ENCODE measurements at regions not wholly inside any gene's neighbourhood (a gene's known extent, or its start where the extent isn't known, plus 50 kb on each side); places are given as distances from the start of the nearest gene placed in this dataset.

DNA sequence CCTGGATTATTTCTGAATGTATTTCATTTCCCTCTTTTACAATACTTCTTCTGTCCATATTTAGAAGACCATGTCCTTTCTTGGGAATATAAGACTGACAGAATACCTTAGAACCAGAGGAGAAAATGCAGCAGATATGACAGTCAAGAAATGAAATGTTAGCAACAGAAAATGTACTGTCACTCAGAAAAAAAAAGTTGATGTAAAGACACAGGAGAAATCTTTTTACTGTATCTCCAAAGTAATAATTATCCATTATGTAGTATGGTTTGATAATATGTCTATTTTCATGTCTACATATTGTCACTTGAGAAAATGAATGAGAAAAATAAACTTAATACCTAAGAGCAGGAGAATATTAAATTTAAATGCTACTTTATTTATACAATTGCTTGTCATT, 652.1 kb downstream of the GABRG2 start:
- Histone ChIP-seq H3K27ac (replicated peaks in 1 of 4) (no peak overlapping the region), H3K27me3 (no peaks in the 10 kb centered on the region), H3K4me3 (no peak overlapping the region), H3K36me3 (no peaks in the 10 kb centered on the region), H3K4me1 (no peaks in the 10 kb centered on the region), H3K9me3 (peaks cover 0 to 20% (median 11%) of the 10 kb centered on the region in 4 donors)
- TF ChIP-seq, protein P1, sequence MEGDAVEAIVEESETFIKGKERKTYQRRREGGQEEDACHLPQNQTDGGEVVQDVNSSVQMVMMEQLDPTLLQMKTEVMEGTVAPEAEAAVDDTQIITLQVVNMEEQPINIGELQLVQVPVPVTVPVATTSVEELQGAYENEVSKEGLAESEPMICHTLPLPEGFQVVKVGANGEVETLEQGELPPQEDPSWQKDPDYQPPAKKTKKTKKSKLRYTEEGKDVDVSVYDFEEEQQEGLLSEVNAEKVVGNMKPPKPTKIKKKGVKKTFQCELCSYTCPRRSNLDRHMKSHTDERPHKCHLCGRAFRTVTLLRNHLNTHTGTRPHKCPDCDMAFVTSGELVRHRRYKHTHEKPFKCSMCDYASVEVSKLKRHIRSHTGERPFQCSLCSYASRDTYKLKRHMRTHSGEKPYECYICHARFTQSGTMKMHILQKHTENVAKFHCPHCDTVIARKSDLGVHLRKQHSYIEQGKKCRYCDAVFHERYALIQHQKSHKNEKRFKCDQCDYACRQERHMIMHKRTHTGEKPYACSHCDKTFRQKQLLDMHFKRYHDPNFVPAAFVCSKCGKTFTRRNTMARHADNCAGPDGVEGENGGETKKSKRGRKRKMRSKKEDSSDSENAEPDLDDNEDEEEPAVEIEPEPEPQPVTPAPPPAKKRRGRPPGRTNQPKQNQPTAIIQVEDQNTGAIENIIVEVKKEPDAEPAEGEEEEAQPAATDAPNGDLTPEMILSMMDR (IDR thresholded peaks at IDR 0.05), result no peak
- TF ChIP-seq POLR2AphosphoS5 (IDR thresholded peaks at IDR 0.05) (no peak), EP300 (IDR thresholded peaks at IDR 0.05) (no peak), POLR2A (IDR thresholded peaks at IDR 0.05; ENCODE audit: low read depth) (no peak)
- intact Hi-C loops (cut with DNase I), result no loop called here
- DNase-seq (ENCODE audit: extremely low spot score), result no peak

DNA sequence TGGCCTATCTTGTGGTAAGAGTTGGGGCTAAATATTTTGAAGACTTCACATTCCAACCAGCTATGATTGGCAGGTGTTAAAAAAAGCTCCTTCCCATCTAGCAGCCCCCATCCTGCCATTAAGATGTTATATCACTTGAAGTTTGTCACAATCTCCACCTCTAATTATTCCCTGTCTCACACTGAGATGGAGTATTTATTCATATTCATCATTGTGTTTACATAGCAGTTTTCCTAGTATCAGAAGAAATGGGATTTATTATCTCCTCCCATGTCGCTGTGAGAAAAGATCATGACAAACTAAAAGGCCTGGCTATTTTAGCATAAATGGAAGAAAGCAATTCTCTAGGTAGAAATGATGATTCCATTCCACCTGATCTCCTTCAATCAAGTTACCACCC, 653.6 kb downstream of the GABRG2 start:
- Histone ChIP-seq H3K9me3 (peaks cover 0 to 20% (median 11%) of the 10 kb centered on the region in 4 donors), H3K27me3 (no peaks in the 10 kb centered on the region), H3K4me1 (no peaks in the 10 kb centered on the region), H3K4me3 (no peak overlapping the region), H3K36me3 (no peaks in the 10 kb centered on the region), H3K27ac (replicated peaks in 1 of 4) (no peak overlapping the region)
- no peak for TF ChIP-seq POLR2A (IDR thresholded peaks at IDR 0.05; ENCODE audit: low read depth)
- no peak for TF ChIP-seq POLR2AphosphoS5 (IDR thresholded peaks at IDR 0.05)
- TF ChIP-seq, protein P1 (IDR thresholded peaks at IDR 0.05), result no peak
- no peak for TF ChIP-seq EP300 (IDR thresholded peaks at IDR 0.05)
- intact Hi-C loops (cut with DNase I), result no loop called here
- DNase-seq (ENCODE audit: extremely low spot score), result no peak
- WGBS, result 81% methylated on average over 1 of the region's 1 CpG

DNA sequence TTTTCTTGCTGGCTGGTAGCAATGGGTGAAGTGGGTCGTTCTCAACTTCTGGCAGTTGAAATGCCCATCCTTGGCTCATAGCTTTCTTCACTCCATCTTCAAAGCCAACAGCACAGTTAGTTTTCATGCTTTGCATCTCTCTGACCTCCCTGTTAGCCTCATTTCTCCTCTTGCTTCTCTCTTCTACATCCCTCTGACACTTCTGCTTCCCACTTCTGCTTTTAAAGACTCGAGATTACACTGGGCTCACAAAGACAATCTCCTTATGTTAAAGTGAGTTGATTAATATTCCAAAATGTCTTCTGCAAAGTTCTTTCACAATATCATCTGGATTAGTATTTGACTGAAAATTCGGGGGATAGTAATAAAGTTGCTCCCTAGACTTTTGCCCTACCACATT, 684.8 kb upstream of the CCNG1 start:
- no peaks in the 10 kb centered on the region for H3K9me3 ChIP-seq

DNA sequence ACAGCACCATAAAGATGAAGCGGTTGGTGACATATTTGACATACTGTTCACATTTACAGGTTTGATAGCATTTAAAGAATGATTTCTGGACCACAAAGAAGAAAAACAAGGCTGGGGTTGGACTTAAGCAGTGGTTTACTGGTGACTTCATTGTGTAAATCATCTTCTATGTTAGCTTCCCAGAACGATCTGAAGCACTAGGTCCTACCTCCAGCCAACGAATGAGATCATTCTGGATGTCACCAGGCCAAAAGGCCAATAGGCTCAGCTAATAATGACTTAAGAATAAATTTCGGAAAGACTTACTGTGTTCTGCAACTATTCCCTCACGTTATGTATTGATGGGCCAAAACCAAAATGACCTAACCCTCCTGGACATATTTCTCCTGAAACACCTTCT, 675.3 kb upstream of the CCNG1 start:
- intact Hi-C loops (cut with DNase I), result no loop called here
- Histone ChIP-seq H3K9me3 (no peaks in the 10 kb centered on the region), H3K36me3 (no peaks in the 10 kb centered on the region), H3K4me1 (no peaks in the 10 kb centered on the region), H3K27ac (replicated peaks in 1 of 4) (no peak overlapping the region), H3K4me3 (no peak overlapping the region), H3K27me3 (no peaks in the 10 kb centered on the region)
- 60% methylated on average over 5 of the region's 5 CpGs for WGBS
- DNase-seq (ENCODE audit: extremely low spot score), result no peak
- TF ChIP-seq EP300 (IDR thresholded peaks at IDR 0.05) (no peak), POLR2AphosphoS5 (IDR thresholded peaks at IDR 0.05) (no peak), POLR2A (IDR thresholded peaks at IDR 0.05; ENCODE audit: low read depth) (no peak)
- TF ChIP-seq, protein P1 (IDR thresholded peaks at IDR 0.05), result no peak

More for the DNA sequence above, 684.8 kb upstream of the CCNG1 start:
- Histone ChIP-seq H3K4me1 (no peaks in the 10 kb centered on the region), H3K27me3 (no peaks in the 10 kb centered on the region), H3K27ac (replicated peaks in 1 of 4) (no peak overlapping the region), H3K4me3 (no peak overlapping the region), H3K36me3 (no peaks in the 10 kb centered on the region)
- intact Hi-C loops (cut with DNase I), result no loop called here
- DNase-seq (ENCODE audit: extremely low spot score), result no peak
- no peak for TF ChIP-seq POLR2A (IDR thresholded peaks at IDR 0.05; ENCODE audit: low read depth)
- no peak for TF ChIP-seq POLR2AphosphoS5 (IDR thresholded peaks at IDR 0.05)
- TF ChIP-seq, protein P1 (IDR thresholded peaks at IDR 0.05), result no peak
- no peak for TF ChIP-seq EP300 (IDR thresholded peaks at IDR 0.05)
- WGBS, result 64% methylated on average over 3 of the region's 3 CpGs

DNA sequence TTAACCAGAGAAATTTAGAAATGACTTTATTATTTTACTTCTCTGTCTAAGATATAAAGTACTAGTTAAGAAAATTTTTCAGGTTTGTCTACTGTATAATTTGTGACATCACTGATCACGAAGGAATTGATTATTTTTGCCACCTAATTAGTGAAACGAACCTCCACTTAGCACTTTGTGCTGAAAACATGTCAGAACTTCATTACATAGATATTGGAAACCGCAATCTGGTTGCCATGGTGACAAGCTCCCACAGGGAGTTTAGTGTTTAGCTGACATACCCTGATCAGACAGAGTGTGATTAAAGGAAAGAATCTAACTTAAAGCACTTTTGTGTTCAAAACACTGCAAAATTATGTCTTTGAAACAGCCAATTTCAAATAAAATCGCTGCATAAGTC, 668.4 kb upstream of the CCNG1 start:
- TF ChIP-seq, protein P1 (IDR thresholded peaks at IDR 0.05), result no peak
- no peak for TF ChIP-seq EP300 (IDR thresholded peaks at IDR 0.05)
- no peak for TF ChIP-seq POLR2A (IDR thresholded peaks at IDR 0.05; ENCODE audit: low read depth)
- no peak for TF ChIP-seq POLR2AphosphoS5 (IDR thresholded peaks at IDR 0.05)
- Histone ChIP-seq H3K36me3 (no peaks in the 10 kb centered on the region), H3K27me3 (no peaks in the 10 kb centered on the region), H3K4me3 (no peak overlapping the region), H3K4me1 (no peaks in the 10 kb centered on the region), H3K9me3 (no peaks in the 10 kb centered on the region), H3K27ac (replicated peaks in 1 of 4) (no peak overlapping the region)
- intact Hi-C loops (cut with DNase I), result no loop called here
- DNase-seq (ENCODE audit: extremely low spot score), result no peak
- WGBS, result 56% methylated on average over 4 of the region's 4 CpGs
